OCI-LY7 (cell line): ENCODE measurements at regions not wholly inside any gene's neighbourhood (a gene's known extent, or its start where the extent isn't known, plus 50 kb on each side); places are given as distances from the start of the nearest gene placed in this dataset.

Source experiments
- EZH2phosphoT487 ChIP-seq: fragments of 200-600 bp; sonication (generic); IDR thresholded peaks from 2 replicates; pipeline ENCODE4 v1.6.1; 2018; ENCODE audit warnings: low read depth, borderline replicate concordance, mild to moderate bottlenecking, mixed run types, antibody characterized with exemption, low read length, moderate library complexity, mixed read lengths
- TF ChIP-seq, protein P1 (sequence below): fragments of 200-600 bp; sonication (generic); conservative IDR thresholded peaks from 2 replicates; pipeline ENCODE4 v1.5.1; 2014; ENCODE audit warnings: mild to moderate bottlenecking, antibody characterized with exemption, low read length, moderate library complexity, mixed read lengths

GRCh38 chr6:140956571-140957369 lies 1176.0 kb upstream of the GJE1 start:
- TF ChIP-seq, protein P1, sequence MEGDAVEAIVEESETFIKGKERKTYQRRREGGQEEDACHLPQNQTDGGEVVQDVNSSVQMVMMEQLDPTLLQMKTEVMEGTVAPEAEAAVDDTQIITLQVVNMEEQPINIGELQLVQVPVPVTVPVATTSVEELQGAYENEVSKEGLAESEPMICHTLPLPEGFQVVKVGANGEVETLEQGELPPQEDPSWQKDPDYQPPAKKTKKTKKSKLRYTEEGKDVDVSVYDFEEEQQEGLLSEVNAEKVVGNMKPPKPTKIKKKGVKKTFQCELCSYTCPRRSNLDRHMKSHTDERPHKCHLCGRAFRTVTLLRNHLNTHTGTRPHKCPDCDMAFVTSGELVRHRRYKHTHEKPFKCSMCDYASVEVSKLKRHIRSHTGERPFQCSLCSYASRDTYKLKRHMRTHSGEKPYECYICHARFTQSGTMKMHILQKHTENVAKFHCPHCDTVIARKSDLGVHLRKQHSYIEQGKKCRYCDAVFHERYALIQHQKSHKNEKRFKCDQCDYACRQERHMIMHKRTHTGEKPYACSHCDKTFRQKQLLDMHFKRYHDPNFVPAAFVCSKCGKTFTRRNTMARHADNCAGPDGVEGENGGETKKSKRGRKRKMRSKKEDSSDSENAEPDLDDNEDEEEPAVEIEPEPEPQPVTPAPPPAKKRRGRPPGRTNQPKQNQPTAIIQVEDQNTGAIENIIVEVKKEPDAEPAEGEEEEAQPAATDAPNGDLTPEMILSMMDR: no peak
- TF ChIP-seq EZH2phosphoT487: no peak
